A673 (cell line): ENCODE measurements at regions not wholly inside any gene's neighbourhood (a gene's known extent, or its start where the extent isn't known, plus 50 kb on each side); places are given as distances from the start of the nearest gene placed in this dataset.

Experiments
- CTCF ChIP-seq: fragments of 300-800, 200-600 bp; sonication (generic); conservative IDR thresholded peaks from 2 replicates; pipeline ENCODE4 v1.5.1; 2017; ENCODE audit warnings: low read depth, mild to moderate bottlenecking, antibody characterized with exemption, low read length, moderate library complexity, mixed read lengths
- EZH2 ChIP-seq: fragments of 200-600 bp; sonication (generic); IDR thresholded peaks from 2 replicates; pipeline ENCODE4 v1.6.1; 2017; ENCODE audit warnings: borderline replicate concordance, low read depth, mild to moderate bottlenecking, mixed read lengths, antibody characterized with exemption, low read length; ENCODE audit not compliant: poor library complexity, severe bottlenecking

- TF ChIP-seq CTCF = no peak
- TF ChIP-seq EZH2 = no peak
Observed at GRCh38 chr4:138104284-138104680, 137.9 kb downstream of the SLC7A11 start.
